Spleen (tissue), 7 donors: ENCODE measurements at regions not wholly inside any gene's neighbourhood (a gene's known extent, or its start where the extent isn't known, plus 50 kb on each side); places are given as distances from the start of the nearest gene placed in this dataset.

Experiments used
- CTCF ChIP-seq, 11 experiments: fragments of 200-600 bp in 7 of 11; fragments of 450-650 bp in 4 of 11; sonication (generic) in 4 of 11; IDR thresholded peaks in 8 of 11; conservative IDR thresholded peaks in 3 of 11; 1 replicate in 7 of 11; 2 replicates in 4 of 11; pipeline versions ENCODE4 v1.4.0 to v1.8.0; 2016 to 2021; ENCODE audit warnings: antibody characterized with exemption in 11 of 11, inconsistent platforms in 4 of 11, mild to moderate bottlenecking in 1 of 11
- POLR2A ChIP-seq, 3 donors: fragments of 450-650 bp; IDR thresholded peaks; one replicate each; pipeline ENCODE4 v1.5.1; 2017; ENCODE audit warnings: antibody characterized with exemption in 3 of 3, mild to moderate bottlenecking in 1 of 3
- POLR2AphosphoS5 ChIP-seq, 3 donors: sonication (generic); formaldehyde crosslinking; IDR thresholded peaks; one replicate each; pipeline ENCODE4 v1.5.1; 2017; ENCODE audit warnings: antibody characterized with exemption in 3 of 3
- donor health status: DM: no; HTN: no; CAD: no; lungs with moderate emphysema.
- donor health status: DM: no; HTN: no; CAD: no.
- donor health status: DM: no; HTN: no; CAD: no.

DNA sequence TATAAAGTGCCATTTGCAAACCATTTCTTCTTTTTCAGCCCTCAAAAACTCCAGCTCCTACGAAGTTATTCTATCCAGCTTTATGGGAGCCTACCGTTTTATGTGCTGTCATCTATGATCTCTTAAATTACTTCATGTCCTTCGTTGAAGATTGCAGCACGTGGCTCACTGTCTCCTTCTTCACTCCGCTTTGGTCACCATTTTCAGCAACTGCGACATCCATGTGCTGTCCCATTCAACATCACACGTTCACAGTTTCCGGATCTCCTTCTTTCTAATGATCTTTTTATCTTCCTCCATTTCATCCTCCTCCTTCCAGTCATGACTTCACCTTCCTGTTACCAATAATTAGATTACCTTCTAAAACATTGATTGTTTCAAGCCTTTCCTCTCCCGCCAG is 143.3 kb upstream of the KRAS start:
- no peak for TF ChIP-seq CTCF (IDR thresholded peaks at IDR 0.05 in 8 of 11, conservative IDR thresholded peaks at IDR 0.05 in 3 of 11)
- TF ChIP-seq POLR2A (IDR thresholded peaks at IDR 0.05): no peak
- TF ChIP-seq POLR2AphosphoS5 (IDR thresholded peaks at IDR 0.05): no peak
